IPS-18a (cell line): ENCODE measurements at regions not wholly inside any gene's neighbourhood (a gene's known extent, or its start where the extent isn't known, plus 50 kb on each side); places are given as distances from the start of the nearest gene placed in this dataset.

ENCODE experiments used
- H3K27ac ChIP-seq: one replicate; pipeline ENCODE4 v1.5.1; 2013; ENCODE audit warnings: low read length
- H3K27me3 ChIP-seq: one replicate; pipeline ENCODE4 v1.6.1; 2013; ENCODE audit warnings: mild to moderate bottlenecking, low read length; ENCODE audit not compliant: control insufficient read depth, insufficient read depth
- H3K36me3 ChIP-seq: one replicate; pipeline ENCODE4 v1.6.1; 2013; ENCODE audit warnings: low read depth, low read length; ENCODE audit not compliant: control insufficient read depth
- H3K4me1 ChIP-seq: one replicate; pipeline ENCODE4 v1.6.1; 2013; ENCODE audit warnings: low read depth, low read length; ENCODE audit not compliant: control insufficient read depth
- H3K4me3 ChIP-seq: one replicate; pipeline ENCODE4 v1.5.1; 2013; ENCODE audit warnings: low read length
- H3K9ac ChIP-seq: one replicate; pipeline ENCODE4 v1.6.1; 2013; ENCODE audit warnings: mild to moderate bottlenecking, low read length, moderate library complexity
- H3K9me3 ChIP-seq: one replicate; pipeline ENCODE4 v1.6.1; 2013; ENCODE audit warnings: low read depth, low read length; ENCODE audit not compliant: control insufficient read depth

GRCh38 chr16:52386694-52387093 lies 160.2 kb downstream of the TOX3 start:
- Histone ChIP-seq H3K27ac (no peak overlapping the region), H3K4me3 (no peak overlapping the region), H3K36me3 (no peaks in the 10 kb centered on the region), H3K9me3 (no peaks in the 10 kb centered on the region), H3K9ac (no peak overlapping the region), H3K4me1 (peaks cover 17% of the 10 kb centered on the region), H3K27me3 (no peaks in the 10 kb centered on the region)

GRCh38 chr16:52384378-52384777 lies 162.6 kb downstream of the TOX3 start:
- Histone ChIP-seq H3K36me3 (no peaks in the 10 kb centered on the region), H3K4me1 (peaks cover 17% of the 10 kb centered on the region), H3K4me3 (no peak overlapping the region), H3K27me3 (no peaks in the 10 kb centered on the region), H3K9me3 (no peaks in the 10 kb centered on the region), H3K9ac (no peak overlapping the region), H3K27ac (no peak overlapping the region)

- no peaks in the 10 kb centered on the region for H3K9me3 ChIP-seq
- no peak overlapping the region for H3K9ac ChIP-seq
- H3K4me1 ChIP-seq = peaks cover 17% of the 10 kb centered on the region
- no peaks in the 10 kb centered on the region for H3K36me3 ChIP-seq
- no peak overlapping the region for H3K4me3 ChIP-seq
- H3K27ac ChIP-seq = no peak overlapping the region
- H3K27me3 ChIP-seq = no peaks in the 10 kb centered on the region
Measured at GRCh38 chr16:52383640-52384292, 163.2 kb downstream of the TOX3 start.

GRCh38 chr16:52383119-52383518 lies 163.8 kb downstream of the TOX3 start:
- no peak overlapping the region for H3K9ac ChIP-seq
- H3K4me1 ChIP-seq = peaks cover 17% of the 10 kb centered on the region
- H3K36me3 ChIP-seq = no peaks in the 10 kb centered on the region
- no peaks in the 10 kb centered on the region for H3K9me3 ChIP-seq
- no peak overlapping the region for H3K4me3 ChIP-seq
- H3K27ac ChIP-seq = no peak overlapping the region
- H3K27me3 ChIP-seq = no peaks in the 10 kb centered on the region

- Histone ChIP-seq H3K9me3 (no peaks in the 10 kb centered on the region), H3K4me3 (no peak overlapping the region), H3K27me3 (no peaks in the 10 kb centered on the region), H3K36me3 (no peaks in the 10 kb centered on the region), H3K4me1 (peaks cover 17% of the 10 kb centered on the region), H3K27ac (no peak overlapping the region), H3K9ac (no peak overlapping the region)
Measured at GRCh38 chr16:52379551-52379950, 167.4 kb downstream of the TOX3 start.

GRCh38 chr16:52376676-52377280 lies 170.2 kb downstream of the TOX3 start:
- no peaks in the 10 kb centered on the region for H3K9me3 ChIP-seq
- H3K9ac ChIP-seq = no peak overlapping the region
- H3K27ac ChIP-seq = no peak overlapping the region
- H3K4me1 ChIP-seq = no peaks in the 10 kb centered on the region
- H3K36me3 ChIP-seq = no peaks in the 10 kb centered on the region
- H3K4me3 ChIP-seq = no peak overlapping the region
- no peaks in the 10 kb centered on the region for H3K27me3 ChIP-seq

- no peaks in the 10 kb centered on the region for H3K4me1 ChIP-seq
- H3K36me3 ChIP-seq = no peaks in the 10 kb centered on the region
- no peak overlapping the region for H3K27ac ChIP-seq
- H3K4me3 ChIP-seq = no peak overlapping the region
- H3K9ac ChIP-seq = no peak overlapping the region
- no peaks in the 10 kb centered on the region for H3K27me3 ChIP-seq
- H3K9me3 ChIP-seq = no peaks in the 10 kb centered on the region
Measured at GRCh38 chr16:52372313-52372712, 174.6 kb downstream of the TOX3 start.

- no peaks in the 10 kb centered on the region for H3K9me3 ChIP-seq
- H3K4me3 ChIP-seq = no peak overlapping the region
- no peaks in the 10 kb centered on the region for H3K36me3 ChIP-seq
- H3K27ac ChIP-seq = no peak overlapping the region
- H3K27me3 ChIP-seq = no peaks in the 10 kb centered on the region
- no peak overlapping the region for H3K9ac ChIP-seq
- H3K4me1 ChIP-seq = no peaks in the 10 kb centered on the region
Measured at GRCh38 chr16:52368859-52369258, 178.1 kb downstream of the TOX3 start.

- H3K9ac ChIP-seq = no peak overlapping the region
- H3K4me1 ChIP-seq = no peaks in the 10 kb centered on the region
- H3K27me3 ChIP-seq = no peaks in the 10 kb centered on the region
- no peaks in the 10 kb centered on the region for H3K9me3 ChIP-seq
- no peaks in the 10 kb centered on the region for H3K36me3 ChIP-seq
- H3K27ac ChIP-seq = no peak overlapping the region
- H3K4me3 ChIP-seq = no peak overlapping the region
Measured at GRCh38 chr16:52367821-52368220, 179.1 kb downstream of the TOX3 start.

GRCh38 chr16:52366983-52367382 lies 180.0 kb downstream of the TOX3 start:
- no peaks in the 10 kb centered on the region for H3K27me3 ChIP-seq
- no peaks in the 10 kb centered on the region for H3K4me1 ChIP-seq

GRCh38 chr16:52364500-52364899 lies 182.4 kb downstream of the TOX3 start:
- Histone ChIP-seq H3K4me3 (no peak overlapping the region), H3K9ac (no peak overlapping the region), H3K27ac (no peak overlapping the region), H3K4me1 (no peaks in the 10 kb centered on the region), H3K9me3 (no peaks in the 10 kb centered on the region), H3K27me3 (no peaks in the 10 kb centered on the region), H3K36me3 (no peaks in the 10 kb centered on the region)

More at GRCh38 chr16:52366983-52367382, 180.0 kb downstream of the TOX3 start:
- Histone ChIP-seq H3K4me3 (no peak overlapping the region), H3K9me3 (no peaks in the 10 kb centered on the region), H3K27ac (no peak overlapping the region), H3K36me3 (no peaks in the 10 kb centered on the region), H3K9ac (no peak overlapping the region)

GRCh38 chr16:52363082-52363481 lies 183.9 kb downstream of the TOX3 start:
- no peak overlapping the region for H3K4me3 ChIP-seq
- H3K27me3 ChIP-seq = no peaks in the 10 kb centered on the region
- H3K27ac ChIP-seq = no peak overlapping the region
- H3K9ac ChIP-seq = no peak overlapping the region
- H3K4me1 ChIP-seq = no peaks in the 10 kb centered on the region
- H3K9me3 ChIP-seq = no peaks in the 10 kb centered on the region
- no peaks in the 10 kb centered on the region for H3K36me3 ChIP-seq
